HepG2 (cell line): ENCODE measurements at regions not wholly inside any gene's neighbourhood (a gene's known extent, or its start where the extent isn't known, plus 50 kb on each side); places are given as distances from the start of the nearest gene placed in this dataset.
"Not testable (repeated sequence)": the region's sequence is repeated elsewhere in the genome, so short reads cannot be mapped to it uniquely, and the experiment has no call there.

Experiments used
- ATAC-seq: fragments of 200-7000 bp; cut with Tn5 transposase; 3 replicates; pipeline ENCODE4 v1.9.1; 2020; ENCODE audit warnings: mild to moderate bottlenecking, moderate library complexity
- BruUV-seq: library from RNA; stranded (reverse); fragments of 400-500 nt; replicated peaks from 2 replicates; lab custom pipeline; 2021; lab: Mats Ljungman, UMichigan
- CTCF ChIA-PET: fragments of 300-600 bp; formaldehyde crosslinking; extraction: SDS; loops from one replicate; lab custom pipeline; 2021; ENCODE audit warnings: low total read pairs, inconsistent platforms, low intra/inter-chr PET ratio; lab: Yijun Ruan, JAX
- POLR2A ChIA-PET: fragments of 350-600 bp; sonication (Branson Sonifier 250); formaldehyde crosslinking; loops from one replicate; lab custom pipeline; 2020; ENCODE audit warnings: antibody characterized with exemption, inconsistent platforms; lab: Yijun Ruan, JAX
- DNase-seq: peaks from one replicate; pipeline ENCODE4 v3.0.0-alpha.2; 2015; ENCODE audit warnings: low spot score
- FAIRE-seq: peaks from 3 replicates; lab custom pipeline; 2011; peaks lifted over from hg19 to GRCh38; lab: Jason Lieb, UNC
- H2AFZ ChIP-seq: one replicate; pipeline ENCODE4 v1.6.1; 2011; ENCODE audit warnings: low read length, inconsistent platforms
- H3K27ac ChIP-seq: fragments of 300-600 bp; 3 replicates; pipeline ENCODE4 v1.8.0; 2011; ENCODE audit warnings: mixed run types, mild to moderate bottlenecking, mixed read lengths, low read length, inconsistent platforms; ENCODE audit not compliant: insufficient read depth; ENCODE audit errors: extremely low read length
- H3K27me3 ChIP-seq, 2 experiments: fragments of 200-600 bp in 1 of 2; 2 replicates in 1 of 2; 3 replicates in 1 of 2; pipeline versions ENCODE4 v1.6.0 to v1.8.0; 2011; ENCODE audit warnings: low read length in 2 of 2, mild to moderate bottlenecking in 2 of 2, moderate library complexity in 2 of 2, inconsistent platforms in 1 of 2; ENCODE audit not compliant: insufficient read depth in 2 of 2, control insufficient read depth in 1 of 2
- H3K36me3 ChIP-seq, 2 experiments: fragments of 200-600 bp in 1 of 2; replicated peaks in 1 of 2; 2 replicates in 1 of 2; 3 replicates in 1 of 2; pipeline versions ENCODE4 v1.5.1 to v1.8.0; 2011; ENCODE audit warnings: low read length in 2 of 2, inconsistent platforms in 1 of 2; ENCODE audit not compliant: insufficient read depth in 2 of 2, control insufficient read depth in 1 of 2
- H3K4me1 ChIP-seq: 2 replicates; pipeline ENCODE4 v1.5.1; 2012; ENCODE audit warnings: low read length, inconsistent platforms; ENCODE audit not compliant: insufficient read depth
- H3K4me2 ChIP-seq: 2 replicates; pipeline ENCODE4 v1.6.0; 2011; ENCODE audit warnings: low read depth, low read length, inconsistent platforms
- H3K4me3 ChIP-seq, 3 experiments: fragments of 200-600 bp in 1 of 3; sonication (generic), shearing (Covaris generic) in 1 of 3; replicated peaks in 1 of 3; 2 replicates each; pipeline ENCODE4 v1.5.1; 2011 to 2016; ENCODE audit warnings: low read length in 3 of 3, inconsistent platforms in 2 of 3, low read depth in 2 of 3, mild to moderate bottlenecking in 2 of 3, control low read depth in 1 of 3, mixed read lengths in 1 of 3; ENCODE audit not compliant: insufficient read depth in 1 of 3
- H3K79me2 ChIP-seq: one replicate; pipeline ENCODE4 v1.6.1; 2011; ENCODE audit warnings: low read length, inconsistent platforms; ENCODE audit not compliant: insufficient read depth
- H3K9ac ChIP-seq: 2 replicates; pipeline ENCODE4 v1.6.0; 2011; ENCODE audit warnings: mild to moderate bottlenecking, low read depth, low read length, inconsistent platforms; ENCODE audit not compliant: insufficient read depth
- H3K9me3 ChIP-seq: 2 replicates; pipeline ENCODE4 v1.5.1; 2012; ENCODE audit warnings: mild to moderate bottlenecking, low read length
- H4K20me1 ChIP-seq: 2 replicates; pipeline ENCODE4 v1.6.0; 2011; ENCODE audit warnings: inconsistent platforms, mild to moderate bottlenecking, low read length, moderate library complexity; ENCODE audit not compliant: insufficient read depth
- ADNP ChIP-seq: sonication (generic); formaldehyde crosslinking; IDR thresholded peaks from 2 replicates; pipeline ENCODE4 v1.4.0; 2020; ENCODE audit warnings: missing genetic modification reagents
- NFKB2 ChIP-seq: sonication (generic); formaldehyde crosslinking; IDR thresholded peaks from 2 replicates; pipeline ENCODE4 v1.4.0; 2020; ENCODE audit warnings: missing genetic modification reagents, borderline replicate concordance
- SALL1 ChIP-seq: sonication (generic); formaldehyde crosslinking; IDR thresholded peaks from 2 replicates; pipeline ENCODE4 v1.8.0; 2022; ENCODE audit warnings: mild to moderate bottlenecking, missing genetic modification reagents
- WGBS: methylation state at CpG from one replicate; pipeline ENCODE4 v1.1.6; 2017; ENCODE audit warnings: low lambda C conversion rate; 5-methylcytosine and 5-hydroxymethylcytosine counted together
- in situ Hi-C: cut with HindIII; loops from 2 replicates; pipeline ENCODE4 v1.10.0; 2017; ENCODE audit warnings: low pct_unique_long_range_greater_than_20kb; ENCODE audit not compliant: extremely low pct_ligation_motif_present
- intact Hi-C: fragments of 100-400 bp; cut with micrococcal nuclease; formaldehyde crosslinking; loops from one replicate; pipeline ENCODE4 v1.10.0; 2022; ENCODE audit not compliant: unreplicated experiment

GRCh38 chr3:20375302-20375701 is 189.3 kb upstream of the SGO1 start:
- Histone ChIP-seq H3K79me2 (no peaks in the 10 kb centered on the region), H4K20me1 (no peaks in the 10 kb centered on the region), H3K4me1 (no peaks in the 10 kb centered on the region), H3K9me3 (peaks cover 3% of the 10 kb centered on the region; the same call in 1 of the 2 replicates), H2AFZ (no peak overlapping the region), H3K4me2 (no peak overlapping the region), H3K4me3 (no peak overlapping the region), H3K36me3 (no peaks in the 10 kb centered on the region), H3K9ac (no peak overlapping the region), H3K27me3 (no peaks in the 10 kb centered on the region), H3K27ac (no peak overlapping the region)
- WGBS = 24% methylated on average over 2 of the region's 2 CpGs
- in situ Hi-C loops (no loop called here), intact Hi-C loops (no loop called here)
- FAIRE-seq = no peak
- TF ChIP-seq ADNP (CRISPR knock-in tag) = no peak
- no peak for TF ChIP-seq NFKB2 (CRISPR knock-in tag)
- TF ChIP-seq SALL1 (CRISPR knock-in tag) = no peak
- no TSS peak for BruUV-seq
- POLR2A ChIA-PET = no interaction called here
- CTCF ChIA-PET = no interaction called here
- no peak for DNase-seq
- no peak for ATAC-seq

- in situ Hi-C loops, H3K79me2 ChIP-seq, intact Hi-C loops, H3K9ac ChIP-seq, ATAC-seq, H3K4me1 ChIP-seq, H4K20me1 ChIP-seq, CTCF ChIA-PET, FAIRE-seq, H3K27ac ChIP-seq, H3K4me3 ChIP-seq, H3K36me3 ChIP-seq, DNase-seq, BruUV-seq, H3K4me2 ChIP-seq, H3K9me3 ChIP-seq, H3K27me3 ChIP-seq, POLR2A ChIA-PET, H2AFZ ChIP-seq: not testable (repeated sequence)
- 53% methylated on average over 12 of the region's 23 CpGs for WGBS
Measured at GRCh38 chr3:20370273-20371063, 184.5 kb upstream of the SGO1 start.
